ENCODE measurements at regions not wholly inside any gene's neighbourhood (a gene's known extent, or its start where the extent isn't known, plus 50 kb on each side); places are given as distances from the start of the nearest gene placed in this dataset.

DNA sequence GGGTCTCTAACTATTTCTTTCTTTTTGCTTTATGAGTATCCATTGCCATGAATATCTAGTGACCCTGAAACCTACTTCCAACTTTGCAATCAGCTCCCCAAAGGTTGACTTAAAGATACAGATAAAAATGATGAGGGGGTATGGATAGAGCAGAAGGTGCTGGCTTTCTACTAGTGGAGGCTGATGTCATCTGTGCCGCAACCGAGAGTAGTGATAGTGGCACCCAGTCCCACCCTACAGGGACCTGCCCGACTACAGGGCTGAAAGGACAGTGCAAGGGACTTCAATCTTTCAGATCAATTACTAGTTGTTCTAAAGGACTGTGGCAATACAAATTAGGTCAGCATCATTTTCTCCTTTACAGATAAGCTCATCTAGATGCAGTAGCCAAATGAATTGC is 806.0 kb downstream of the VRK1 start:
- CTCF ChIA-PET = interaction anchor here (1.0 to 1.6 kb wide), 3 partner anchors 14 to 375 kb away, joined by 3 to 5 read pairs (median 5); no protein-coding TSS in a partner anchor
- intact Hi-C loops (cut with micrococcal nuclease) = loop anchor here (2.0 to 10.0 kb wide), 5 partner anchors 104 to 428 kb away; no protein-coding TSS in a partner anchor

DNA sequence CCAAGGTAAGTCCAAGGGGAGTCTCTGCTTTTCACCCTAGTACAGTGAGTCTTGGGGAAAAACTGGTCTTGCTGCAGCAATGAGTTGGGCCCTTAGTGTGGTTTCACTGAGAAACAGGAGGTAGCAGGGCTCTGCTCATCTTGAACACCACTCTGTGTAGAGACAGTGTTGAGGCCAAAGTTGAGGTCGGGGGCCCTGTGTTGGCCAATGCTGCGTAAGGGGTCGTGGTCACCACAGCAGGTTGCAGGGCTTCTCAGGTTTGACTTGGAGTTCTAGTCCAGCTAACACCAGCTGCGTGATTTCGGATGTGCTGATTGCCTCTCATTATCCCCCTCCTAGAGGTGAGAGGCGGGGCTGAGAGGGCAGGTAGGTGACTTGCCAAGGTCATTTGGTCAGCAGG is 807.5 kb downstream of the VRK1 start:
- no peak for DNase-seq
- peaks cover 12% of the 10 kb centered on the region for H3K9me3 Mint-ChIP-seq
- no peak overlapping the region for H3K27ac Mint-ChIP-seq
- no peaks in the 10 kb centered on the region for H3K27me3 Mint-ChIP-seq (ENCODE audit: low read depth)
- intact Hi-C loops (cut with micrococcal nuclease) = loop anchor here (5.0 to 10.0 kb wide), 4 partner anchors 103 to 430 kb away; no protein-coding TSS in a partner anchor
- CTCF ChIA-PET = no interaction called here
- H3K36me3 Mint-ChIP-seq (ENCODE audit: low read depth) = no peaks in the 10 kb centered on the region
- H3K4me3 Mint-ChIP-seq = no peak overlapping the region
- peaks cover 36% of the 10 kb centered on the region for H3K4me1 Mint-ChIP-seq (ENCODE audit: low read depth)

More for the DNA sequence above, 806.0 kb downstream of the VRK1 start:
- H3K9me3 Mint-ChIP-seq = peaks cover 12% of the 10 kb centered on the region
- H3K36me3 Mint-ChIP-seq (ENCODE audit: low read depth) = no peaks in the 10 kb centered on the region
- H3K4me3 Mint-ChIP-seq = no peak overlapping the region
- DNase-seq = peak; percentile 31
- H3K4me1 Mint-ChIP-seq (ENCODE audit: low read depth) = peaks cover 36% of the 10 kb centered on the region
- no peak overlapping the region for H3K27ac Mint-ChIP-seq
- H3K27me3 Mint-ChIP-seq (ENCODE audit: low read depth) = no peaks in the 10 kb centered on the region

DNA sequence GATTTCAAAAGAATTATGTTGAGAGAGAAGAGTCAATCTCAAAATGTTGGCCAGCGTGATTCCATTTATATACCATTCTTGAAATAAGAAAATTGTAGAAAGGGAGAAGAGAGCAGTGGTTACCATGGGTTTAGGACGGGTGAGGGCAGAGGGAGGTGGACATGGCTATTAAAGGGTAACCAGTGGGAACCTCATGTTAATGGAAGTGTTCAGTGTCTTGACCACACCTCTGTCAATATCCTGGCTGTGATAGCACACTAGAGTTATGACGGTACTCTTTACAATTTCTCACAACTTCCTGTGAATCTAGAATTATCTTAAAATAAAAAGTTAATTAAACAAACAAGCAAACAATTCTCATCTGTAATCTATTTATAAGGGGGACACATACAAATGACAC is 821.2 kb downstream of the VRK1 start:
- Mint-ChIP-seq H3K27ac (peak overlapping the region; percentile 76), H3K4me3 (no peak overlapping the region), H3K9me3 (peaks cover 19% of the 10 kb centered on the region), H3K27me3 (ENCODE audit: low read depth) (no peaks in the 10 kb centered on the region), H3K4me1 (ENCODE audit: low read depth) (peaks cover 46% of the 10 kb centered on the region), H3K36me3 (ENCODE audit: low read depth) (peaks cover 15% of the 10 kb centered on the region)
- CTCF ChIA-PET = interaction anchor here (1.5 kb wide), 1 partner anchor 16 kb away, joined by 5 read pairs; no protein-coding TSS in a partner anchor
- intact Hi-C loops (cut with micrococcal nuclease) = loop anchor here (5.0 to 10.0 kb wide), 2 partner anchors 84 to 596 kb away; no protein-coding TSS in a partner anchor
- no peak for DNase-seq

- H3K9me3 Mint-ChIP-seq = peaks cover 15% of the 10 kb centered on the region
- H3K36me3 Mint-ChIP-seq (ENCODE audit: low read depth) = peaks cover 11% of the 10 kb centered on the region
- CTCF ChIA-PET = interaction anchor here (0.6 to 1.5 kb wide), 4 partner anchors 16 to 1659 kb away, joined by 3 to 5 read pairs (median 3); no protein-coding TSS in a partner anchor
- DNase-seq = no peak
- H3K27ac Mint-ChIP-seq = peak overlapping the region; percentile 76
- intact Hi-C loops (cut with micrococcal nuclease) = loop anchor here (5.0 to 10.0 kb wide), 2 partner anchors 83 to 596 kb away; no protein-coding TSS in a partner anchor
- peaks cover 46% of the 10 kb centered on the region for H3K4me1 Mint-ChIP-seq (ENCODE audit: low read depth)
- peak overlapping the region; percentile 54 for H3K4me3 Mint-ChIP-seq
- H3K27me3 Mint-ChIP-seq (ENCODE audit: low read depth) = no peaks in the 10 kb centered on the region
These were observed 821.9 kb downstream of the VRK1 start for GRCh38 chr14:97618917-97619690.

DNA sequence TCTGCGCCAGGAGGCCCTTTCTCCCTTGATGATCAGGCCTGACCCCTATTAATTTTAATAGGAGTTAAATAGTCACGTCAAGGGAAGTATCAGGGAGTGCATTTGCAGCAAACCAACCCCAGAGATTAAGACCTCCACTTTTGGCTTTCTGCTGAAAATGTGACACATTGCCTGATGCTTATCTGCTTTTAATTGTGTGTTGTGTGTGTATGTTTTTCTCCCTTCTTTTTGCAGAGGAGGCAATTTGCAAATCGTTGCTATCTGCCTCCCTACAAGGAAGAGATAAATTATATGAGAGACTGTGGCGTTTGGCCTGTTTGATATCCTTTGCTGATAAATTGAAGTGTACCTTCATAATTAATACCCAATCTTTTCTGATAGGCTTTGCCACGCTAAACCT is 822.9 kb downstream of the VRK1 start:
- CTCF ChIA-PET = interaction anchor here (1.0 to 1.5 kb wide), 2 partner anchors 17 to 78 kb away, joined by 3 to 5 read pairs; no protein-coding TSS in a partner anchor
- peak overlapping the region; percentile 76 for H3K27ac Mint-ChIP-seq

DNA sequence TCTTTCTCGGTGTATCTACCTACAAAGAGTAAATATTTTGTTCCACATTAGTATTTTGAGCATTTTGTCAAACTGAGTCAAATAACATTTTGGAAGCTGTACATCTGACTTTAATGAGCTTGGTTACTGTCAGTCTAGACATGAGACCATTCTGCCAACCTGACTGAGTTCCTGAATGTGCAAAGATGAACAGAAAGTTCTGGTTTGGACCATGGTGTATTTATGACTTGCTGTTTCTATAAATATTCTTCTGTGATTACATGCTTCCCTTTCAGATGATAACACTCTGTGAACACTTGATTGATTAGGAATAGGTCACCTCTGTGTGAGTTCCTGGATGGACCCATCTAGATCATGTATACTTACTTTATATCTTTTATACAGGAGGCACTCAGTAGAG is 827.8 kb downstream of the VRK1 start:
- Mint-ChIP-seq H3K27me3 (ENCODE audit: low read depth) (no peaks in the 10 kb centered on the region), H3K36me3 (ENCODE audit: low read depth) (no peaks in the 10 kb centered on the region), H3K9me3 (no peaks in the 10 kb centered on the region), H3K4me1 (ENCODE audit: low read depth) (peaks cover 19% of the 10 kb centered on the region), H3K27ac (no peak overlapping the region), H3K4me3 (no peak overlapping the region)
- CTCF ChIA-PET = no interaction called here
- intact Hi-C loops (cut with micrococcal nuclease) = loop anchor here (5.0 to 10.0 kb wide), 5 partner anchors 87 to 1647 kb away; partner anchors contain the start of gene BCL11B
- no peak for DNase-seq

More for the DNA sequence above, 822.9 kb downstream of the VRK1 start:
- Mint-ChIP-seq H3K4me1 (ENCODE audit: low read depth) (peaks cover 46% of the 10 kb centered on the region), H3K9me3 (peaks cover 7% of the 10 kb centered on the region), H3K36me3 (ENCODE audit: low read depth) (peaks cover 5% of the 10 kb centered on the region), H3K27me3 (ENCODE audit: low read depth) (no peaks in the 10 kb centered on the region), H3K4me3 (peak overlapping the region; percentile 72)
- intact Hi-C loops (cut with micrococcal nuclease) = loop anchor here (5.0 to 10.0 kb wide), 5 partner anchors 92 to 1652 kb away; partner anchors contain the start of gene BCL11B
- no peak for DNase-seq

DNA sequence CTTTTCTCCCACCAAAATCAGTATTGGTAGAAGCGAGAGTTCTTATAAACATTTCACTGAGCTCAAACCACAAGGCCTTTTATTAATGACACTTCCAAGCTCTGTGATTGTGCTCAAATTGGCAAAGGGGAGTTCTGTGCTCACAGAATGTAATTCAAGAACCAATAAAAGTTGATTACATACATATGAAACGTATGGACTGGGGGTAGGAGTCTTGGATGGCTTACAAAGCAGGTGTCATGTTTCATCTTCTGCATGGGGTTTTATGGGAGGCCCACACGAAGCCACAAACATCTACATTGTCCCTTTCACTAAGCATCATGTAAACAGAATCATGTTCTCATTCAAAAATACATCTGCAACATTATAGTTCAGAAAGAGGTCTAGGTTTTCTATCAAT is 828.3 kb downstream of the VRK1 start:
- H3K27ac Mint-ChIP-seq = no peak overlapping the region
- CTCF ChIA-PET = no interaction called here
- H3K4me1 Mint-ChIP-seq (ENCODE audit: low read depth) = peaks cover 14% of the 10 kb centered on the region
- no peaks in the 10 kb centered on the region for H3K36me3 Mint-ChIP-seq (ENCODE audit: low read depth)
- no peak overlapping the region for H3K4me3 Mint-ChIP-seq
- intact Hi-C loops (cut with micrococcal nuclease) = loop anchor here (10.0 kb wide), 1 partner anchor 239 kb away; no protein-coding TSS in a partner anchor
- no peaks in the 10 kb centered on the region for H3K9me3 Mint-ChIP-seq
- no peaks in the 10 kb centered on the region for H3K27me3 Mint-ChIP-seq (ENCODE audit: low read depth)
- no peak for DNase-seq

DNA sequence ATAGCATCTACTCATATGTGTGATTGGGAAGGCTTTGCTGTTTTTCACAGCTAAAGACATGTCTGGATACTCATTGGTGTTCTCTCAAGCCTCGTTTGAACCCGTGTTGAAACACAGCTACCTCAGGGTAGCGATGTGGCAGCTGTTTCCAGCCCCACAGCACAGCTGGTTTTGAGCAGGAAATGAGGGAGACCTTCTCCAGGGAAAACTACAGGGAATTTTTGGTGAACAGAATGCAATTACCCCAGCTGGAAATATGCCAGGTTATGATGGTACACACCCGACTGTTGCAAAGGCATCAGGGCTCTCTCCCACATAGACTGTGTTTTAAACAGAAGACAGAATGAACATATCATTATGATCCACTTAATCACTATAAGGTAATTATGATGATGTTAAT is 828.9 kb downstream of the VRK1 start:
- Mint-ChIP-seq H3K36me3 (ENCODE audit: low read depth) (no peaks in the 10 kb centered on the region), H3K27me3 (ENCODE audit: low read depth) (no peaks in the 10 kb centered on the region)
- intact Hi-C loops (cut with micrococcal nuclease) = loop anchor here (10.0 kb wide), 1 partner anchor 239 kb away; no protein-coding TSS in a partner anchor

DNA sequence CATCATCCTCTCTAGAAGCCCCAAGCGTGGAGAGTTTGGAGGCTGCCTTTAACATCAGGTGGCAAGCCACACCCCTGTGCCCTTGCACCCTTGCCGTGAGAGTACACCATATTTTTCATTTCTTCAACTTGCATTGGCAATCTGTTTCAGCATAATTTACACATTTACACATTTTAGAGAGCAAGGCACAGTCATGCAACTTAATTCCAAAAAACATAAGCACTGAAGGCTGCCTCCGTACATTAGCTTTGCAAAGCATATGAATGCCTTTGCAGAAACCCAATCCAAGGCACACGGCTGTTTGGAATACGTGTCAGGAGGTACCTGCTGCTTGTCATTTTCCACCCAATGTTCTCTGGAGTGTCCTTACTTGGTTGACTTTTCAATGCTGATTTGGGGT is 833.1 kb downstream of the VRK1 start:
- intact Hi-C loops (cut with micrococcal nuclease) = no loop called here
- H3K9me3 Mint-ChIP-seq = no peaks in the 10 kb centered on the region
- peaks cover 11% of the 10 kb centered on the region for H3K4me1 Mint-ChIP-seq (ENCODE audit: low read depth)
- no peaks in the 10 kb centered on the region for H3K27me3 Mint-ChIP-seq (ENCODE audit: low read depth)
- no peak for DNase-seq
- H3K27ac Mint-ChIP-seq = no peak overlapping the region
- H3K4me3 Mint-ChIP-seq = no peak overlapping the region
- no peaks in the 10 kb centered on the region for H3K36me3 Mint-ChIP-seq (ENCODE audit: low read depth)
- CTCF ChIA-PET = no interaction called here

More for the DNA sequence above, 828.9 kb downstream of the VRK1 start:
- Mint-ChIP-seq H3K4me3 (no peak overlapping the region), H3K4me1 (ENCODE audit: low read depth) (peaks cover 9% of the 10 kb centered on the region), H3K27ac (no peak overlapping the region), H3K9me3 (no peaks in the 10 kb centered on the region)
- DNase-seq = no peak
- CTCF ChIA-PET = interaction anchor here (0.6 kb wide), 1 partner anchor 16 kb away, joined by 3 read pairs; no protein-coding TSS in a partner anchor

- Mint-ChIP-seq H3K27me3 (ENCODE audit: low read depth) (no peaks in the 10 kb centered on the region), H3K27ac (no peak overlapping the region), H3K4me3 (no peak overlapping the region), H3K4me1 (ENCODE audit: low read depth) (peaks cover 27% of the 10 kb centered on the region), H3K9me3 (no peaks in the 10 kb centered on the region), H3K36me3 (ENCODE audit: low read depth) (no peaks in the 10 kb centered on the region)
- CTCF ChIA-PET = no interaction called here
- no peak for DNase-seq
- intact Hi-C loops (cut with micrococcal nuclease) = no loop called here
These were observed 836.1 kb downstream of the VRK1 start for GRCh38 chr14:97633131-97633738.

- peak; percentile 56 for DNase-seq
- Mint-ChIP-seq H3K9me3 (no peaks in the 10 kb centered on the region), H3K27me3 (ENCODE audit: low read depth) (no peaks in the 10 kb centered on the region), H3K27ac (peak overlapping the region; percentile 53), H3K4me3 (peak overlapping the region; percentile 70), H3K4me1 (ENCODE audit: low read depth) (peaks cover 40% of the 10 kb centered on the region), H3K36me3 (ENCODE audit: low read depth) (no peaks in the 10 kb centered on the region)
- CTCF ChIA-PET = no interaction called here
- intact Hi-C loops (cut with micrococcal nuclease) = no loop called here
These were observed 837.6 kb downstream of the VRK1 start for GRCh38 chr14:97634751-97635150.

DNA sequence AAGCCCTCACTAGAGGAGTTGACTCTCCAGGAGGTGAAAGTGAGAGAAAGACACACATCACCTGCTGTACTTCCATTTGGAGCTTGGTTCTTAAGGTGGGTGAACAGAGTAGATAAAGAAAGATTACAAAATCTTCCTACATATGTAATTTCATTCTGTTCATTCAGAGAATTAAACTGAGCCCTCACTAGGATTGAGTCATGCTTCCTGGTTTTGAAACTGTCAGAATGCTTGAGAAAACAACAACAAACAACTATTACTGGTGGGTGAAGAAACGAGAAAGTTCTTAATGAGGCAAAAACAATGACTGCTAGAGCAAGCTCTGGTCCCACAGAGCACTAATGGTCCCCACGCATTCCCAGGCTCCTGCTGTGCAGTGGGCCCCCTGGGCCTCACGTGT is 841.7 kb downstream of the VRK1 start:
- Mint-ChIP-seq H3K36me3 (ENCODE audit: low read depth) (peaks cover 2% of the 10 kb centered on the region), H3K4me3 (no peak overlapping the region), H3K4me1 (ENCODE audit: low read depth) (peaks cover 61% of the 10 kb centered on the region), H3K9me3 (peaks cover 3% of the 10 kb centered on the region), H3K27me3 (ENCODE audit: low read depth) (no peaks in the 10 kb centered on the region), H3K27ac (peak overlapping the region; percentile 59)
- CTCF ChIA-PET = no interaction called here
- DNase-seq = no peak
- intact Hi-C loops (cut with micrococcal nuclease) = no loop called here

Measured in activated naive CD4-positive, alpha-beta T cell treated with anti-CD3 and anti-CD28 coated beads for 36 hours (primary cell).